IPS-NIHi7 (cell line): ENCODE measurements at regions not wholly inside any gene's neighbourhood (a gene's known extent, or its start where the extent isn't known, plus 50 kb on each side); places are given as distances from the start of the nearest gene placed in this dataset.

Experiments
- DNase-seq: peaks from one replicate; pipeline ENCODE4 v3.0.0; 2012; ENCODE audit warnings: mixed read lengths; ENCODE audit errors: extremely low spot score

GRCh38 chr3:167188592-167188991 lies 191.5 kb downstream of the ZBBX start:
- no peak for DNase-seq

GRCh38 chr3:167187221-167187620 lies 192.9 kb downstream of the ZBBX start:
- no peak for DNase-seq

- no peak for DNase-seq
These were observed 195.6 kb downstream of the ZBBX start for GRCh38 chr3:167184511-167184910.

GRCh38 chr3:167172377-167172776 lies 207.7 kb downstream of the ZBBX start:
- DNase-seq = no peak

- no peak for DNase-seq
These were observed 212.6 kb downstream of the ZBBX start for GRCh38 chr3:167167491-167167890.

- DNase-seq = no peak
These were observed 213.4 kb downstream of the ZBBX start for GRCh38 chr3:167166594-167167253.

GRCh38 chr3:167166012-167166411 lies 214.1 kb downstream of the ZBBX start:
- DNase-seq = no peak

- no peak for DNase-seq
These were observed 216.5 kb downstream of the ZBBX start for GRCh38 chr3:167163580-167163979.

GRCh38 chr3:167162083-167162482 lies 218.0 kb downstream of the ZBBX start:
- no peak for DNase-seq

- DNase-seq = no peak
These were observed 219.3 kb downstream of the ZBBX start for GRCh38 chr3:167160781-167161180.

- DNase-seq = no peak
These were observed 228.5 kb downstream of the ZBBX start for GRCh38 chr3:167151636-167152035.

- no peak for DNase-seq
These were observed 232.0 kb downstream of the ZBBX start for GRCh38 chr3:167148136-167148535.

GRCh38 chr3:167146911-167147310 lies 233.2 kb downstream of the ZBBX start:
- DNase-seq = no peak

GRCh38 chr3:167125612-167126407 lies 254.3 kb downstream of the ZBBX start:
- DNase-seq = no peak

- no peak for DNase-seq
These were observed 259.3 kb downstream of the ZBBX start for GRCh38 chr3:167120828-167121227.

GRCh38 chr3:167116120-167116922 lies 263.8 kb downstream of the ZBBX start:
- DNase-seq = no peak

- DNase-seq = no peak
These were observed 264.7 kb downstream of the ZBBX start for GRCh38 chr3:167115331-167115934.

- DNase-seq = no peak
These were observed 265.5 kb downstream of the ZBBX start for GRCh38 chr3:167114619-167115018.

GRCh38 chr3:167113035-167113830 lies 266.9 kb downstream of the ZBBX start:
- no peak for DNase-seq

GRCh38 chr3:167110901-167111300 lies 269.2 kb downstream of the ZBBX start:
- DNase-seq = no peak

GRCh38 chr3:167109746-167110145 lies 270.4 kb downstream of the ZBBX start:
- no peak for DNase-seq
